RKO (cell line): ENCODE measurements at regions not wholly inside any gene's neighbourhood (a gene's known extent, or its start where the extent isn't known, plus 50 kb on each side); places are given as distances from the start of the nearest gene placed in this dataset.
"Not testable (repeated sequence)": the region's sequence is repeated elsewhere in the genome, so short reads cannot be mapped to it uniquely, and the experiment has no call there.

ENCODE experiments used
- DNase-seq: peaks from one replicate; pipeline ENCODE4 v3.0.0-alpha.2; 2016; ENCODE audit warnings: low spot score

- DNase-seq = no peak
Observed at GRCh38 chr7:87007038-87007437, 52.4 kb downstream of the ELAPOR2 start.

DNA sequence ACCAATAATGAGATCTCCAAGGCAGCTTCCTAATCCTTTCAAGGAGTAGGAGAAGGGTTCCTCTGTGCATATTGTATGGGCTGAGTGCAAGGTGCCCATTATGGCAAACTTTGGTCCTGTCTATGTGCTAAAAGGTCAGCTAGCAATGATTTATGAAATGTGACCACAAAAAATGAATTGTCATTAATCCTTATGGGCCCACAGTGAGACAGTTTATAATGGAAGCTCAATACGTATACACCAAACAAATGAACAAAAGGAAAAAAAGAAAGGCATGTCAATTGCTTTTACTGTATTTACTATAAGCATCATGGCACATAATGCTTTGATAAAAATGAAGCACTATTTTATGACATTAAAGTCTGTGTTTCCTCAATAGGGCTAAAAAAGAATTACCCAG is 54.5 kb downstream of the ELAPOR2 start:
- DNase-seq = no peak

DNA sequence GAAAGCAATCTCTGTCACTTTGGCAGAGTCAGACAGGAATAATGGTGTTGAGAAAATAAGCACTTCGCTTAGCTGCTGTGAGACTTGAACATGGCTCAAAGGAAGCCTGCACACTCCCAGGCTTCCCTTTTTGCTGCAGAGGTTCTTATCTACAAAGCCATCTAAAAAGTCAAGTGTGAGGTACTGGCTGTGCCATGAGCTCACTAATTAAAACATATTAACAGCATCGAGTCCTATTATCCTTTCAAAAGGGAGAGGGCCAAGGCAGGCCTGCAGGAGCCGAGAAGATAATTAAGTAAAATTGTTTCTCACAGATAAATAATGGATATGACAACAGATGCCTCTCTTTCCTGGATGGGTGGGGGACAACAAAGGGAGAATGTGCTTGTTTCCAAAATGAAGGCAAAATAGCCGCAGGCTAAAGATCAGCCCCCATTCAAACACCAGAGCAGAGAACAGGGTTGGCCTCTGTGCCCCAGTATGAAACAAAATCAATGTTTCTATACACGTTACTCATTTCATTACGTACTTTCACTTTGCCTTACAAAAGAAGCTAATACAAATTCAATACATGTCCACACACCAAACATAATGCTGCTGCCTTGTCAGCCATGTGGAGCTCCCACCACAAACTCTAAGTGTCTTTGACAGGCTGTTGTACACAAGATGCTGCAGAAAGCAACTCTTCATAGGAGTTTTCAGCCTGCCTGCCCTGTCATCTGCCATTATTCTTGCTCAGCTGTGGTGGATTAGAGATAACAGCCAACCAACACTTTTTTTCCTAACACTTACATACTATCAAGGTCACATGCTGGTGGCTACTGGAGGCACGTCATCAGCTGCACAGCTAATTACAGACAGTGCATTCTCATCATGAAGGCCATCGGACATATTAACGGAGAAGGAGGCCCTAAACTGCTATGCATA is 55.3 kb downstream of the ELAPOR2 start:
- DNase-seq = no peak

- DNase-seq = no peak
Observed at GRCh38 chr7:87001214-87001613, 58.2 kb downstream of the ELAPOR2 start.

DNA sequence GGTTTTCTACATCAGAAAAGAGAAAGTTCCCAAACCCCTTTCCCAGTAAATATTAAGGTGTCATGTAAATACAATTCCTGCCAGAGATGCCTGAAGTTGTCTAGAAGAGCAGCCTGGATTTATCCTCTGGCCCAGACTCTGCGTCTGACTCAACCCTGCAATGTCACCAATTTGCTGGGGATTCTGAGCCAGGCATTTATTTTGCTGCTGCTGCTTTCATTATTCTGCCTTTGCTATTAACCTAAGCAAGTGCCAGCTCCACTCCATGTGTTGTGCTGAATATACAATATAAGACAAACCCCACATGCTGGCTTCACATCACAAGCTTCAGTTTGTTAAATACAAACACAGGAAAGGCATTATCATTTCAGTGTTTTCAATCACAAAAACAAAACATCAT is 59.1 kb downstream of the ELAPOR2 start:
- no peak for DNase-seq

DNA sequence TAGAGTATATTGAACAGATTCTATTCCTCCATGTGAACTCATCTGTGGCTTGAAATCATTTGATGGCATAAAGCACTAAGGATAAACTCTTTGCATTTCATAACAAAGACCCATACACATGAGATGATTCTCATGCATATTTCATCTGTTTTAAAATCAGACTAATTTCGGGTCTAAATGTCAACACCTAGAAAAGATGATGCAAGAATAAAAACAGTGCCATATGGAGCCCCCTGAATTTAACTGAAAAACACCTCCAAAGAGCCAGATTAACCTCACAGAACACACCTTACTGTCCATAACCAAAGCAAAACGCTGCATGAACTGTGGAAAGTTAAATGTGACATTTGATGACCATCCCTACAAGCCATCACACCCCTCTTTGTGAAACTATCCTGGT is 59.7 kb downstream of the ELAPOR2 start:
- DNase-seq = no peak

- DNase-seq = no peak
Observed at GRCh38 chr7:86995814-86996213, 63.6 kb downstream of the ELAPOR2 start.

DNA sequence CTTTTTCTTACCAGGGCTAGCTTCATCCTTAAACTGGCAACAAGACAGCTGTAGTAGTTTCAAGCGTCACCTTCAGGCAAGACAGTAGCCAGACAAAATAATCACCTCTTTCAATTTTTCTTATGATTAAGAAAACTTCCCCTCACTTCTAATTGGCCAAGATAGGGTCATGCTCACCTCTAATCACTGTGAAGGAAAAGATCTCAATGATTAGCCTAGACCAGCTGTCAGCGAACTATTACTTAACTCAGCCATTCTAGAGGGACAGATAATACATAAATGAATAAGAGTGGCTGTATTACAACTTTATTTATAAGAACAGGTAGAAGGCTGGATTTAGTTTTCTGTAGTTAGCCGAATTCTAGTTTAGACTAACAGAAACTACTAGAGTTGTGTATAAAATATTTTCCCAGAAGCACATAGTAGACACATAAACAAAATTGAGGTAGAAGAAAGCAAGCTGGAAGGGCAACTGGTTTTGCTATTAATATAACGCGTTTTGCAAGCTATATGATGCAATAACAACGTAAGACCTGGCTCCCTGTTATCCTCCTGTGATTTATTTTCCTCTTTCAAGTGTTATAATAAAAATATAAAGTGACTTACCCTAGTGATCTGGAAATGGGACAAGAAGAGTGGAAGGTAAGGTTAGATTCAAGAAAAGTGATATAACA is 64.3 kb downstream of the ELAPOR2 start:
- no peak for DNase-seq

GRCh38 chr7:86991771-86992191 is 67.7 kb downstream of the ELAPOR2 start:
- DNase-seq = no peak

- no peak for DNase-seq
Observed at GRCh38 chr7:86991093-86991769, 68.2 kb downstream of the ELAPOR2 start.

DNA sequence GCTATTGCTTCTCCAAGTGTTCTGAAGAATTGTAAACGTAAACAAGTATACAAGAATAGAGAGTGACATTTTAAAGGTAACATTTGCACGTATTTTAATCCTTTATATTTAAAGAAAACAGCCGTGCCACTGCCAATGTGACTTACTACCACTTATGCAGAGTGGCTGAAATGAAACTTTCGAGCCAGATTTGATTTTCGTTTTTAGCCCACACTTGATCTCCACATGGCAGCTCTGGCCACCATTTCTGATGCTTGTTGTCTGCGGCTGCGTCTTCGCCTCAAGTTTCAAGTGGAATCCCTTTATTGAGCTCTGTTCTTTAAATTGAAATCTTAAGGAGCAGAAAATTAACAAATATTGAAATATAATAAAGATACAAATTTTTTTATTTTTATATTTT is 70.0 kb downstream of the ELAPOR2 start:
- DNase-seq = no peak

GRCh38 chr7:86987834-86988233 is 71.6 kb downstream of the ELAPOR2 start:
- not testable (repeated sequence) for DNase-seq

GRCh38 chr7:86987358-86987757 is 72.1 kb downstream of the ELAPOR2 start:
- not testable (repeated sequence) for DNase-seq

DNA sequence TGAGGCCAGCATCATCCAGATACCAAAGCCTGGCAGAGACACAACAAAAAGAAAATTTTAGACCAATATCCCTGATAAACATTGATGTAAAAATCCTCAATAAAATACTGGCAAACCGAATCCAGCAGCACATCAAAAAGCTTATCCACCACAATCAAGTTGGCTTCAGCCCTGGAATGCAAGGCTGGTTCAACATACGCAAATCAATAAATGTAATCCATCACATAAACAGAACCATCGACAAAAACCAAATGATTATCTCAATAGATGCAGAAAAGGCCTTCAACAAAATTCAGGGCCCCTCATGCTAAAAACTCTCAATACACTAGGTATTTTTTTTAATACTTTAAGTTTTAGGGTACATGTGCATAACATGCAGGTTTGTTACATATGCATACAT is 74.1 kb downstream of the ELAPOR2 start:
- not testable (repeated sequence) for DNase-seq

- DNase-seq = not testable (repeated sequence)
Observed at GRCh38 chr7:86983654-86984053, 75.8 kb downstream of the ELAPOR2 start.

GRCh38 chr7:86981937-86982336 is 77.5 kb downstream of the ELAPOR2 start:
- DNase-seq = not testable (repeated sequence)

- DNase-seq = no peak
Observed at GRCh38 chr7:86981127-86981526, 78.3 kb downstream of the ELAPOR2 start.

DNA sequence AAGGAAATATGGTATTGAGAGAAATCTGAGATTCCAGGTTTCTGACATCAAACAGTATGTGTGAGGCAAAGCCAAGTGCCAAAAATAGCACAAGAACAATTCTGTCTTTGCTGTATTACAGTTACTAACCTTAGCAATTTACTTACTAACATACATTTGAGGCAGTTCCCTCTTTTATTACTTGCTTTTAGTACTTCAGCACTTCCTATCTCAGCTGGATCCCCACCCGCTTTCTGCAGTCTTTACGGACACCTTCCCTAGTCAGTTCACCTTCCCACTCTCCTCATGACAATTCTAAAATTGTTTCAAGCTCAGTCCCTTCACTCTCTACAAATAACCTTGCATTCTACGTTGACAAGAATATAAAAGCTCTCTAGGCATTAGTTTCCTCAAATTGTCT is 79.2 kb downstream of the ELAPOR2 start:
- no peak for DNase-seq

GRCh38 chr7:86978808-86979506 is 80.5 kb downstream of the ELAPOR2 start:
- no peak for DNase-seq

DNA sequence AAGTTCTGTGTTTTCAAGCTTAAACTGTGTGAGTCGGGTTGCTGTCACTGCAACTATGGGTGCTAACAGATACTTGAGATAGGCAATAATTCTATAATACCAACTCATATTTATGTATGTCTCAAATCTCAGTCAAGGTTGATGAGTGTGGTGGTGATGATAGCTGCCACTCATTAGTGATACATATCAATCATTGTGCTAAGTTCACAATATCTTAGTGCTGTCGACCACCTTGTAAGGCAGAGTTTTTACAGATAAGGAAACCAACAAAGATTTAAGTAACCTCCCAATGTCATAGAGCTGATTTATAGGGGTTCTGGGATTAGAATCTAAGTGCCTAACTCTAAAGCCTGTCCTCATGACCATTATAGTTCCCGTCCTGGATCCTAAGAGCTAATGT is 82.5 kb downstream of the ELAPOR2 start:
- DNase-seq = no peak

DNA sequence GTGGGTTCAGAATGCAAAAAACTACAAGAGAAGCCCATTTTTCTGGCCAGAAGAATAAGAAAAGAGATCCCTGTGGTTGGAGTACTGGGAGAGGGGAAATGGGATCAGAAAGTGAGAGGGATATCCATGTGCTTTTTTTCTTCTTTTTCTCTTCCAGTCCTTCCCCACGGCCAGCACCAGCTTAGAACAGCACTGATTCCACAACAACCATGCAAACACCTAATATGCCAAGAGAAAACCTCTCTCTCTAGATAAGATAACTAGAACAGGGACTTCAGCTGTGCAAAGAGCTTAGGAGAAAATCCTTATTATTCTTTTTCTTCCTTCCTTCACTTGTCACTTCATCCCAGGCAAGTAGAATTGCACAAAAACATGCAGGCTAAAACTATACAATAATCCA is 83.5 kb downstream of the ELAPOR2 start:
- no peak for DNase-seq

GRCh38 chr7:86975449-86975848 is 84.0 kb downstream of the ELAPOR2 start:
- DNase-seq = no peak
